GM12878 (cell line): ENCODE measurements at regions not wholly inside any gene's neighbourhood (a gene's known extent, or its start where the extent isn't known, plus 50 kb on each side); places are given as distances from the start of the nearest gene placed in this dataset.

Experiments
- ATAC-seq: fragments of 200-7000 bp; cut with Tn5 transposase; 3 replicates; pipeline ENCODE4 v1.9.1; 2020; ENCODE audit warnings: mild to moderate bottlenecking, moderate library complexity
- BruUV-seq: library from RNA; stranded (reverse); fragments of 400-500 nt; replicated peaks from 2 replicates; lab custom pipeline; 2021; lab: Mats Ljungman, UMichigan
- CTCF ChIA-PET: fragments of 300-600 bp; sonication (Branson Sonifier 250); formaldehyde crosslinking; extraction: SDS; loops from one replicate; lab custom pipeline; 2021; ENCODE audit warnings: inconsistent platforms; lab: Yijun Ruan, JAX
- POLR2A ChIA-PET: fragments of 350-600 bp; formaldehyde crosslinking; extraction: SDS; loops from one replicate; lab custom pipeline; 2021; ENCODE audit warnings: inconsistent platforms; lab: Charles Lee
- RAD21 ChIA-PET: fragments of 300-600 bp; sonication (Branson Sonifier 250); formaldehyde crosslinking; loops from one replicate; lab custom pipeline; 2023; ENCODE audit warnings: antibody characterized with exemption; ENCODE audit not compliant: unreplicated experiment; lab: Charles Lee
- SMC1A ChIA-PET: fragments of 300-600 bp; sonication (Branson Sonifier 250); formaldehyde crosslinking; loops from one replicate; lab custom pipeline; 2023; ENCODE audit not compliant: unreplicated experiment, uncharacterized antibody; lab: Charles Lee
- DNase-seq: peaks from one replicate; pipeline ENCODE4 v3.0.0-alpha.2; 2011; ENCODE audit warnings: low read depth, low spot score
- FAIRE-seq: peaks from 3 replicates; lab custom pipeline; 2011; peaks lifted over from hg19 to GRCh38; lab: Jason Lieb, UNC
- H2AFZ ChIP-seq: 2 replicates; pipeline ENCODE4 v1.6.0; 2011; ENCODE audit warnings: low read depth, low read length, control low read depth; ENCODE audit not compliant: control insufficient read depth
- H3K27ac ChIP-seq: 2 replicates; pipeline ENCODE4 v1.5.1; 2011; ENCODE audit warnings: control low read depth; ENCODE audit not compliant: control insufficient read depth, insufficient read depth
- H3K27me3 ChIP-seq, 2 experiments: replicated peaks in 1 of 2; 2 replicates each; pipeline versions ENCODE4 v1.6.0 to v1.6.1; 2011; ENCODE audit warnings: low read length in 1 of 2; ENCODE audit not compliant: control insufficient read depth in 2 of 2, insufficient read depth in 2 of 2
- H3K36me3 ChIP-seq, 2 experiments: 2 replicates each; pipeline ENCODE4 v1.5.1; 2011; ENCODE audit warnings: low read length in 1 of 2; ENCODE audit not compliant: control insufficient read depth in 2 of 2, insufficient read depth in 2 of 2
- H3K4me1 ChIP-seq: 2 replicates; pipeline ENCODE4 v1.6.1; 2011; ENCODE audit warnings: mild to moderate bottlenecking, low read length, moderate library complexity, mixed read lengths; ENCODE audit not compliant: control insufficient read depth, insufficient read depth
- H3K4me2 ChIP-seq: 2 replicates; pipeline ENCODE4 v1.6.0; 2011; ENCODE audit warnings: control low read depth; ENCODE audit not compliant: control insufficient read depth, insufficient read depth
- H3K4me3 ChIP-seq: fragments of 200-600 bp; sonication (generic); 2 replicates; pipeline ENCODE4 v1.5.1; 2016
- H3K79me2 ChIP-seq: 2 replicates; pipeline ENCODE4 v1.6.0; 2011; ENCODE audit warnings: low read length; ENCODE audit not compliant: control insufficient read depth, insufficient read depth
- H3K9ac ChIP-seq: 2 replicates; pipeline ENCODE4 v1.8.0; 2011; ENCODE audit warnings: low read length, control low read depth, mixed read lengths; ENCODE audit not compliant: control insufficient read depth, insufficient read depth
- H3K9me3 ChIP-seq: replicated peaks from 3 replicates; pipeline ENCODE4 v1.5.1; 2011; ENCODE audit warnings: mild to moderate bottlenecking, low read length; ENCODE audit not compliant: control insufficient read depth, insufficient read depth
- H4K20me1 ChIP-seq: 2 replicates; pipeline ENCODE4 v1.6.0; 2011; ENCODE audit not compliant: control insufficient read depth, insufficient read depth
- ATF7 ChIP-seq: fragments of 450-650 bp; IDR thresholded peaks from 2 replicates; pipeline ENCODE4 v1.6.1; 2016; ENCODE audit warnings: low read depth, mild to moderate bottlenecking
- CBFB ChIP-seq: IDR thresholded peaks from 2 replicates; pipeline ENCODE4 v1.6.1; 2016; ENCODE audit warnings: antibody characterized with exemption, low read depth
- CHD2 ChIP-seq: IDR thresholded peaks from 2 replicates; pipeline ENCODE4 v1.6.1; 2011; ENCODE audit warnings: low read depth, low read length, improper control_type of control experiment, borderline replicate concordance
- EZH2 ChIP-seq: IDR thresholded peaks from 2 replicates; pipeline ENCODE4 v1.6.1; 2012; ENCODE audit warnings: low read depth, mild to moderate bottlenecking, control low read depth, inconsistent platforms, low read length, borderline replicate concordance; ENCODE audit not compliant: control insufficient read depth
- KAT2A ChIP-seq: conservative IDR thresholded peaks from 2 replicates; pipeline ENCODE4 v1.6.1; 2011; ENCODE audit warnings: low read depth, low read length; ENCODE audit not compliant: control insufficient read depth
- MXI1 ChIP-seq: fragments of 150-350 bp; IDR thresholded peaks from 2 replicates; pipeline ENCODE4 v1.6.1; 2011; ENCODE audit warnings: low read depth, mild to moderate bottlenecking, inconsistent platforms, low read length, improper control_type of control experiment
- PAX5 ChIP-seq: IDR thresholded peaks from 2 replicates; pipeline ENCODE4 v1.6.1; 2011; ENCODE audit warnings: low read depth, low read length, borderline replicate concordance
- RBBP5 ChIP-seq: fragments of 200-600 bp; sonication (generic); conservative IDR thresholded peaks from 2 replicates; pipeline ENCODE4 v1.6.1; 2016
- RUNX3 ChIP-seq: IDR thresholded peaks from 2 replicates; pipeline ENCODE4 v1.6.1; 2012; ENCODE audit warnings: low read length, inconsistent platforms
- STAT1 ChIP-seq: fragments of 450-650 bp; conservative IDR thresholded peaks from 2 replicates; pipeline ENCODE4 v1.6.1; 2014; ENCODE audit warnings: antibody characterized with exemption, mild to moderate bottlenecking
- STAT3 ChIP-seq: IDR thresholded peaks from 2 replicates; pipeline ENCODE4 v1.6.1; 2011; ENCODE audit warnings: low read depth, low read length, improper control_type of control experiment
- TCF7 ChIP-seq: IDR thresholded peaks from 2 replicates; pipeline ENCODE4 v1.6.1; 2014; ENCODE audit warnings: antibody characterized with exemption, borderline replicate concordance
- ZNF217 ChIP-seq: fragments of 450-650 bp; IDR thresholded peaks from 2 replicates; pipeline ENCODE4 v1.6.1; 2017; ENCODE audit warnings: antibody characterized with exemption, mild to moderate bottlenecking
- WGBS: methylation state at CpG from one replicate; pipeline ENCODE4 v1.1.6; 2016; ENCODE audit warnings: low lambda C conversion rate; ENCODE audit not compliant: insufficient replicate concordance, insufficient coverage; ENCODE audit errors: missing lambda C conversion rate; 5-methylcytosine and 5-hydroxymethylcytosine counted together
- in situ Hi-C: fragments of 300-500 bp; cut with MboI; formaldehyde crosslinking; loops from 9 replicates; pipeline ENCODE4 v1.14.3; 2018; ENCODE audit warnings: mixed read lengths
- intact Hi-C: fragments of 100-400 bp; cut with micrococcal nuclease; formaldehyde crosslinking; loops from one replicate; pipeline ENCODE4 v1.14.2; 2022; ENCODE audit not compliant: unreplicated experiment
- TF ChIP-seq, protein P1 (sequence below): fragments of 450-650 bp; IDR thresholded peaks from 2 replicates; pipeline ENCODE4 v1.6.1; 2017; ENCODE audit warnings: antibody characterized with exemption, mild to moderate bottlenecking, moderate library complexity
- TF ChIP-seq, protein P2 (sequence below): IDR thresholded peaks from 2 replicates; pipeline ENCODE4 v1.6.1; 2011; ENCODE audit warnings: low read depth, mild to moderate bottlenecking, low read length, moderate library complexity, borderline replicate concordance; ENCODE audit errors: extremely low read depth
- TF ChIP-seq, protein P3 (sequence below): IDR thresholded peaks from 2 replicates; pipeline ENCODE4 v1.6.1; 2012; ENCODE audit warnings: mild to moderate bottlenecking, low read depth, low read length

DNA sequence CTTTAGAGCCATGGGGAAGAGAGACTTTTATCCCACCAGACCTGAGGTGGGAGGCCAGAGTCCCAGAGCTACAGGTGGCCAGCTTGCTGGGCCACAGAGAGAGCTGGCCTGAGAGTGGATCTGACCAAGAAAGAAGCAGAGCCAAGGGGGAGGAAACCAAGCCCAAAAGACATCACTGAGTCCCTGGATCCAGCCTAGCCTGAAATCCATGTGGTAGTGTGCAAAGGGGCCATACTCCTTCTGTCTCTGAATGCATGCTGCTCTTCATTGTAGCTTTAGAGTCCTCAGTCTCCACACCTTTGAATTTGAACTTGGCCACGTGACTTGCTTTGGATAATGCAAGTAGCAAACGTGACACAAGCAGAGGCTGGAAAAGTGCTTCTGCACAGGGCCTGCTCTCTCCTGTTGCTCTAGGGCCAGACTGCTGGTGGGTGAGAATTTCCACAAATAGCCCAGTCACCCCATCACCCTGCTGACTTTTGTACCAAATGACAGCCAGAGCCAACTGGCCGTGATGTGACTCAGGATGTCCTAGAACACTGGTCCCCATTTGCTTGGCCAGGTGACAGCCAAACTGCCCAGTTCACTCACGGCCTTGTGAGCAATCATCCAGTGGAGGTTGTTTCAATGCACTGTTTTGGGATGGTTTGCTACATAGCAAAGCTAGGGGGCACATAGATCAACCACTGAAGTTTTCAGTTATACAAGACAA lies 93.6 kb downstream of the DHCR7 start:
- BruUV-seq: no TSS peak
- Histone ChIP-seq H3K4me1 (no peaks in the 10 kb centered on the region), H2AFZ (no peak overlapping the region), H3K9ac (no peak overlapping the region), H3K4me2 (no peak overlapping the region), H3K9me3 (no peaks in the 10 kb centered on the region; the same call in 2 of the 3 replicates), H3K4me3 (no peak overlapping the region), H3K27ac (no peak overlapping the region), H3K27me3 (no peaks in the 10 kb centered on the region; a peak in 2 of 4 replicates), H3K79me2 (no peaks in the 10 kb centered on the region), H4K20me1 (no peaks in the 10 kb centered on the region), H3K36me3 (no peaks in the 10 kb centered on the region)
- RAD21 ChIA-PET: no interaction called here
- FAIRE-seq: no peak
- 14% methylated on average over 4 of the region's 4 CpGs for WGBS
- intact Hi-C loops (no loop called here), in situ Hi-C loops (no loop called here)
- TF ChIP-seq, protein P1, sequence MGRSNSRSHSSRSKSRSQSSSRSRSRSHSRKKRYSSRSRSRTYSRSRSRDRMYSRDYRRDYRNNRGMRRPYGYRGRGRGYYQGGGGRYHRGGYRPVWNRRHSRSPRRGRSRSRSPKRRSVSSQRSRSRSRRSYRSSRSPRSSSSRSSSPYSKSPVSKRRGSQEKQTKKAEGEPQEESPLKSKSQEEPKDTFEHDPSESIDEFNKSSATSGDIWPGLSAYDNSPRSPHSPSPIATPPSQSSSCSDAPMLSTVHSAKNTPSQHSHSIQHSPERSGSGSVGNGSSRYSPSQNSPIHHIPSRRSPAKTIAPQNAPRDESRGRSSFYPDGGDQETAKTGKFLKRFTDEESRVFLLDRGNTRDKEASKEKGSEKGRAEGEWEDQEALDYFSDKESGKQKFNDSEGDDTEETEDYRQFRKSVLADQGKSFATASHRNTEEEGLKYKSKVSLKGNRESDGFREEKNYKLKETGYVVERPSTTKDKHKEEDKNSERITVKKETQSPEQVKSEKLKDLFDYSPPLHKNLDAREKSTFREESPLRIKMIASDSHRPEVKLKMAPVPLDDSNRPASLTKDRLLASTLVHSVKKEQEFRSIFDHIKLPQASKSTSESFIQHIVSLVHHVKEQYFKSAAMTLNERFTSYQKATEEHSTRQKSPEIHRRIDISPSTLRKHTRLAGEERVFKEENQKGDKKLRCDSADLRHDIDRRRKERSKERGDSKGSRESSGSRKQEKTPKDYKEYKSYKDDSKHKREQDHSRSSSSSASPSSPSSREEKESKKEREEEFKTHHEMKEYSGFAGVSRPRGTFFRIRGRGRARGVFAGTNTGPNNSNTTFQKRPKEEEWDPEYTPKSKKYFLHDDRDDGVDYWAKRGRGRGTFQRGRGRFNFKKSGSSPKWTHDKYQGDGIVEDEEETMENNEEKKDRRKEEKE: no peak
- TF ChIP-seq CBFB (no peak), EZH2 (no peak), ZNF217 (no peak), RBBP5 (no peak), KAT2A (no peak), ATF7 (no peak), TCF7 (no peak), CHD2 (no peak), RUNX3 (no peak), MXI1 (no peak), STAT3 (no peak), STAT1 (no peak), PAX5 (no peak)
- TF ChIP-seq, protein P2, sequence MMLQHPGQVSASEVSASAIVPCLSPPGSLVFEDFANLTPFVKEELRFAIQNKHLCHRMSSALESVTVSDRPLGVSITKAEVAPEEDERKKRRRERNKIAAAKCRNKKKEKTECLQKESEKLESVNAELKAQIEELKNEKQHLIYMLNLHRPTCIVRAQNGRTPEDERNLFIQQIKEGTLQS: no peak
- TF ChIP-seq, protein P3, sequence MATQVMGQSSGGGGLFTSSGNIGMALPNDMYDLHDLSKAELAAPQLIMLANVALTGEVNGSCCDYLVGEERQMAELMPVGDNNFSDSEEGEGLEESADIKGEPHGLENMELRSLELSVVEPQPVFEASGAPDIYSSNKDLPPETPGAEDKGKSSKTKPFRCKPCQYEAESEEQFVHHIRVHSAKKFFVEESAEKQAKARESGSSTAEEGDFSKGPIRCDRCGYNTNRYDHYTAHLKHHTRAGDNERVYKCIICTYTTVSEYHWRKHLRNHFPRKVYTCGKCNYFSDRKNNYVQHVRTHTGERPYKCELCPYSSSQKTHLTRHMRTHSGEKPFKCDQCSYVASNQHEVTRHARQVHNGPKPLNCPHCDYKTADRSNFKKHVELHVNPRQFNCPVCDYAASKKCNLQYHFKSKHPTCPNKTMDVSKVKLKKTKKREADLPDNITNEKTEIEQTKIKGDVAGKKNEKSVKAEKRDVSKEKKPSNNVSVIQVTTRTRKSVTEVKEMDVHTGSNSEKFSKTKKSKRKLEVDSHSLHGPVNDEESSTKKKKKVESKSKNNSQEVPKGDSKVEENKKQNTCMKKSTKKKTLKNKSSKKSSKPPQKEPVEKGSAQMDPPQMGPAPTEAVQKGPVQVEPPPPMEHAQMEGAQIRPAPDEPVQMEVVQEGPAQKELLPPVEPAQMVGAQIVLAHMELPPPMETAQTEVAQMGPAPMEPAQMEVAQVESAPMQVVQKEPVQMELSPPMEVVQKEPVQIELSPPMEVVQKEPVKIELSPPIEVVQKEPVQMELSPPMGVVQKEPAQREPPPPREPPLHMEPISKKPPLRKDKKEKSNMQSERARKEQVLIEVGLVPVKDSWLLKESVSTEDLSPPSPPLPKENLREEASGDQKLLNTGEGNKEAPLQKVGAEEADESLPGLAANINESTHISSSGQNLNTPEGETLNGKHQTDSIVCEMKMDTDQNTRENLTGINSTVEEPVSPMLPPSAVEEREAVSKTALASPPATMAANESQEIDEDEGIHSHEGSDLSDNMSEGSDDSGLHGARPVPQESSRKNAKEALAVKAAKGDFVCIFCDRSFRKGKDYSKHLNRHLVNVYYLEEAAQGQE: no peak
- SMC1A ChIA-PET: no interaction called here
- no peak for ATAC-seq
- DNase-seq: no peak
- POLR2A ChIA-PET: no interaction called here
- CTCF ChIA-PET: interaction anchor here (2.1 kb wide), 1 partner anchor 18 kb away, joined by 4 read pairs; no protein-coding TSS in a partner anchor
